Suprapubic skin (tissue), 4 donors: ENCODE measurements at regions not wholly inside any gene's neighbourhood (a gene's known extent, or its start where the extent isn't known, plus 50 kb on each side); places are given as distances from the start of the nearest gene placed in this dataset.
"Not testable (repeated sequence)": the region's sequence is repeated elsewhere in the genome, so short reads cannot be mapped to it uniquely, and the experiment has no call there.

Experiments
- DNase-seq, 2 donors: peaks; one replicate each; pipeline ENCODE4 v3.0.0-alpha.2; 2019; ENCODE audit warnings: low spot score in 2 of 2
- H3K27ac ChIP-seq: fragments of 200-600 bp; sonication (generic); one replicate; pipeline ENCODE4 v1.5.1; 2019
- H3K27me3 ChIP-seq: fragments of 200-600 bp; sonication (generic); one replicate; pipeline ENCODE4 v1.5.1; 2019
- H3K36me3 ChIP-seq: fragments of 200-600 bp; sonication (generic); one replicate; pipeline ENCODE4 v1.5.1; 2019
- H3K4me1 ChIP-seq: fragments of 200-600 bp; sonication (generic); one replicate; pipeline ENCODE4 v1.5.1; 2019
- H3K4me3 ChIP-seq: fragments of 200-600 bp; sonication (generic); one replicate; pipeline ENCODE4 v1.5.1; 2019; ENCODE audit warnings: mild to moderate bottlenecking
- H3K9me3 ChIP-seq: fragments of 200-600 bp; sonication (generic); one replicate; pipeline ENCODE4 v1.5.1; 2019
- CTCF ChIP-seq, 2 donors: fragments of 200-600 bp in 1 of 2; fragments of 450-650 bp in 1 of 2; sonication (generic) in 1 of 2; IDR thresholded peaks; one replicate each; pipeline ENCODE4 v1.5.1; 2016 to 2019; ENCODE audit warnings: antibody characterized with exemption in 2 of 2, mild to moderate bottlenecking in 1 of 2, moderate library complexity in 1 of 2
- EP300 ChIP-seq: sonication (generic); formaldehyde crosslinking; IDR thresholded peaks from one replicate; pipeline ENCODE4 v1.6.1; 2017; ENCODE audit warnings: antibody characterized with exemption
- POLR2A ChIP-seq, 2 donors: fragments of 450-650 bp; IDR thresholded peaks; one replicate each; pipeline ENCODE4 v1.6.1; 2017; ENCODE audit warnings: antibody characterized with exemption in 2 of 2, mild to moderate bottlenecking in 2 of 2, moderate library complexity in 2 of 2
- POLR2AphosphoS5 ChIP-seq, 3 donors: sonication (generic); formaldehyde crosslinking; IDR thresholded peaks; one replicate each; pipeline ENCODE4 v1.6.1; 2017; ENCODE audit warnings: antibody characterized with exemption in 3 of 3
- WGBS: methylation state at CpG from one replicate; pipeline ENCODE4 v1.1.5; 2018; 5-methylcytosine and 5-hydroxymethylcytosine counted together

DNA sequence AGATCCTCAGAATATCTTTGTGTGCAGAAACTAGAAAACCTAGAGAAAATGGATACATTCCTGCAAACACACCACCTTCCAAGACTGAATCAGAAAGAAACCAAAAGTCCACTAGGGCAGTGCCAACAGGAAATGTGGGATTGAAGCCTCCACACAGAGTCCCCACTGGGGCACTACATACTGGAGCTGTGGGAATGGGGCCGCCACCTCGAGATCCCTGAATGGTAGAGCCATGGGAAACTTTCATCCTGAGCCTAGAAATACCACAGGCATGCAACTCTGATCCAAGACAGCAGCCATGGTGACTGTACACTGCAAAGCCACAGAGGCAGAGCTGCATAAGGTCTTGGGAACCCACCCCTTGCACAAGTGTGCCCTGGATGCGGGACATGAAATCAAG, 4465.5 kb upstream of the OR11H1 start:
- not testable (repeated sequence) for H3K27ac ChIP-seq, H3K4me3 ChIP-seq, H3K36me3 ChIP-seq, H3K4me1 ChIP-seq, H3K27me3 ChIP-seq
- peaks cover 37% of the 10 kb centered on the region for H3K9me3 ChIP-seq
- peak in 1 of 2 donors; percentile 81 for DNase-seq
- WGBS = 68% methylated on average over 3 of the region's 3 CpGs

DNA sequence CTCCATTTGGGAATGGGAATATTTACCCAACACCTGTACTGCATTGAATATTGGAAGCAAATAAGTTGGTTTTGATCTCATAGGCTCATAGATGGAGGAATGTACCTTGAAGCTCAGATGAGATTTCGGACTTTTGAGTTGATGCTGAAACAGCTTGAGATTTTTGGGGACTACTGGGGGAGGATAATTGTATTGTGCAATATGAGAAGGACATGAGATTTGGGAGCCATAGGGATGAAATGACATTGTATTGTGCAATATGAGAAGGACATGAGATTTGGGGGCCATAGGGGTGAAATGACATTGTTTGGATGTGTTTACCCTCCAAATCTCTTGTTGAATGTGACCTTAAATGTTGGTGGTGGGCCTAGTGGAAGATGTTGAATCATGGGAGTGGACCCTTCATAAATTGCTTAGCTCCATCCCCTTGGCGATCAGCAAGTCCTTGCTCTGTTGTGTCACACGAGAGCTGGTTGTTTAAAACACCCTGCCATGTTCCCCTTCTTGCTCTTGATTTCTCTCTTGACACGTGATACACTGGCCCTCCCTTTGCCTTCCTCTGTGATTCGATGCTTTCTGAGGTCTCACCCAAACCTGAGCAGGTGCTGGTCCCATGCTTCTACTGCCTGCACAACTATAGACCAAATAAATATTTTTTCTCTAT, 4464.8 kb upstream of the OR11H1 start:
- H3K36me3 ChIP-seq, H3K4me3 ChIP-seq, H3K27ac ChIP-seq, DNase-seq, H3K27me3 ChIP-seq, H3K4me1 ChIP-seq: not testable (repeated sequence)
- 45% methylated on average over 5 of the region's 5 CpGs for WGBS
- peaks cover 43% of the 10 kb centered on the region for H3K9me3 ChIP-seq

- not testable (repeated sequence) for H3K4me1 ChIP-seq, H3K36me3 ChIP-seq, DNase-seq, H3K27ac ChIP-seq, H3K4me3 ChIP-seq, H3K27me3 ChIP-seq
- WGBS = 72% methylated on average over 6 of the region's 6 CpGs
- H3K9me3 ChIP-seq = peaks cover 44% of the 10 kb centered on the region
Measured at GRCh38 chr22:11065210-11065609, 4462.8 kb upstream of the OR11H1 start.

DNA sequence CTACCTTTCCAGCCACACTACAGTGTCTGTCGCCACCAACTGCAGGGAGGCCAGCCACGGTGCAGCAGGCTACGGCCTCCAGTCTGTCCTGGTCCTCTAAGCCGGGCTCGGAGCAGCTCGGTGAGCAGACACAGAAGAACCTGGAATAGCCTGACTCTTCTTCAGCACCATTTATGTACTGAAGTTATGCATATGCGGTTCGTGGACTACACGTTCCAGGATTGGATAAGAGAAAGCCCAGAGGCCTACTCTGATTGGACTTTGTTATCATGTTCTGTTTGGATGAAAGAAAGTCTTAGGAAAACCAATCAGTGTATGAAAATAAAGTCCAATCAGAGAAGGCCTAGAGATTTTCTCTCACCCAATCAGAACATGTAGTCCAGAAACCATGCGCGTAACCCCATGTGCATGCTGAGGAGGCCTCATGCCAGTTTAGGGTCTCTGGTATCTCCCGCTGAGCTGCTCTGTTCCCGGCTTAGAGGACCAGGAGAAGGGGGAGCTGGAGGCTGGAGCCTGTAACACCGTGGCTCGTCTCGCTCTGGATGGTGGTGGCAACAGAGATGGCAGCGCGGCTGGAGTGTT, 4462.0 kb upstream of the OR11H1 start:
- WGBS = 76% methylated on average over 18 of the region's 18 CpGs
- not testable (repeated sequence) for H3K36me3 ChIP-seq, H3K27ac ChIP-seq, H3K4me1 ChIP-seq, DNase-seq, H3K4me3 ChIP-seq, H3K27me3 ChIP-seq
- H3K9me3 ChIP-seq = peaks cover 39% of the 10 kb centered on the region

DNA sequence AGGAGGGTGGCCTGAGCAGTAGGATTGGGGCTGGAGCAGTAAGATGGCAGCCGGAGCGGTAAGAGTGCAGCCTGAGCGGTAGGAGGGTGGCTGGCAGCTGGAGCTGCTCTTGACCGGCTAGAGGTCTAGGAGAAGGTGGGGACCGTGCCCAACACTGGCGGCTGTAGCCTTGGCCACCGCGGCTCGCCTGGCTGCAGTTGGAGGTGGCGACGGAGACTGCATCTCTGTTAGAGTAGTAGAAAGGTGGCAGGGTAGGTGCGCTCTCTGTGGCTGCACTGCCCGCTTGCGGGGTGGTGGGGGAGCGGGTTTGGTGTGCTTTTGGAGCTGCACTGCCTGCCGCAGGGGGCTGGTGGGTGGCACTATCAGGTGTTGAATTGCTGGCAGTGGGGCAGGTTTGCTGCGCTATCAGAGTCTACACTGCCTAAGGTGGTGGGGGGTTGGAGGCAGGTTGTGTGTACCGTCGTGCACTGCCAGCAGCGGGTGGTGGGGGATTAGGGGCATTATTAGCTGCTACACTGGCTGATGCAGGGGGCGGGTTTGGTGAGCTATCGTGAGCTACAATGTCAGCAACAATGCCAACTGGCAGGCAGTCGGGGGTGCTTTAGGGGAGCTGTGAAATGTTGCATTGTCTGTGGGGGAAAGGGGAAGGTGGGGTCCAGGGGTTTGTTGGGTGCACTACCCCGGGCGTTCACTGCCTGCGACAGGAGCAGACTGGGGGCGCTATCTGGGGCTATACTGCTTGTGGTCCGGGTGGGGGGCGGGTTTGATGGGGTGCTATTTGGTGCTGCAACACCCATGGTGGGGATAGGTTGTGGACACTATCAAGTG, 4461.3 kb upstream of the OR11H1 start:
- no peaks in the 10 kb centered on the region for H3K36me3 ChIP-seq
- no peaks in the 10 kb centered on the region for H3K4me1 ChIP-seq
- 77% methylated on average over 29 of the region's 29 CpGs for WGBS
- peaks cover 37% of the 10 kb centered on the region for H3K9me3 ChIP-seq
- no peaks in the 10 kb centered on the region for H3K27me3 ChIP-seq
- no peak for TF ChIP-seq POLR2A (IDR thresholded peaks at IDR 0.05)
- no peak for TF ChIP-seq EP300
- no peak for TF ChIP-seq CTCF (IDR thresholded peaks at IDR 0.05)
- TF ChIP-seq POLR2AphosphoS5 (IDR thresholded peaks at IDR 0.05) = no peak
- peak in 1 of 2 donors; percentile 89 for DNase-seq
- no peak overlapping the region for H3K4me3 ChIP-seq
- no peak overlapping the region for H3K27ac ChIP-seq

DNA sequence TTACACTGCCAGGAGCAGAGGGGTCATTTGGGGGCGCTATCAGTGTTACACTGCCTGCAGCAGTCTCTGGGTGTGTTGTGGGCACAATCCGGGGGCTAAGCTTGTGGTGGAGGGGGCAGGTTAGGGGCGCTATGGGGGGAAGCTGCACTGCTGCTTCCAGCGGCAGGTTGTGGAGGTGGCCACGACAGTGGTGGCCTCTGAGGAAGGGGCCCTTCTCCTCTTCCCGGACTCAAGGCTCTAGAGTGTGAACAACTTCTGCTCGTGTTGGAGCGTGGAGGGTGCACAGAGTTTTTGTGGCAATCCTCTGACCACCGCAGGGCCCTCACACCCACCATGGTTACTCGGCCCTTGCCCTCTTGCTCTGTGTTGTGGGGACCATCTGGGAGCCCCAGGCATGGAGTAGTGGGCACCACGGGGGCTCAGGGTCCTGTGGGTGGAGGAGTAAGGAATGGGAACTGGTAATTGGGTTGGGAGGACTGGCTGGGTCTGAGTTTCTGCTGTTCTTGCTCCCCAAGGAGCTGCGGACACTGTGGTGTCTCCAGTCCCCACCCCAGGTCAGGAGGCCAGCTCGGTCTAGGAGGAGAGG, 4460.6 kb upstream of the OR11H1 start:
- peak in 1 of 2 donors; percentile 81 for DNase-seq
- 68% methylated on average over 13 of the region's 13 CpGs for WGBS
- not testable (repeated sequence) for H3K27ac ChIP-seq, H3K36me3 ChIP-seq, H3K27me3 ChIP-seq, H3K4me3 ChIP-seq, H3K4me1 ChIP-seq
- peaks cover 36% of the 10 kb centered on the region for H3K9me3 ChIP-seq

GRCh38 chr22:11067937-11068336, 4460.1 kb upstream of the OR11H1 start:
- 67% methylated on average over 7 of the region's 7 CpGs for WGBS
- DNase-seq = peak in 1 of 2 donors; percentile 85
- not testable (repeated sequence) for H3K36me3 ChIP-seq, H3K4me3 ChIP-seq, H3K27ac ChIP-seq, H3K27me3 ChIP-seq, H3K4me1 ChIP-seq
- peaks cover 33% of the 10 kb centered on the region for H3K9me3 ChIP-seq

DNA sequence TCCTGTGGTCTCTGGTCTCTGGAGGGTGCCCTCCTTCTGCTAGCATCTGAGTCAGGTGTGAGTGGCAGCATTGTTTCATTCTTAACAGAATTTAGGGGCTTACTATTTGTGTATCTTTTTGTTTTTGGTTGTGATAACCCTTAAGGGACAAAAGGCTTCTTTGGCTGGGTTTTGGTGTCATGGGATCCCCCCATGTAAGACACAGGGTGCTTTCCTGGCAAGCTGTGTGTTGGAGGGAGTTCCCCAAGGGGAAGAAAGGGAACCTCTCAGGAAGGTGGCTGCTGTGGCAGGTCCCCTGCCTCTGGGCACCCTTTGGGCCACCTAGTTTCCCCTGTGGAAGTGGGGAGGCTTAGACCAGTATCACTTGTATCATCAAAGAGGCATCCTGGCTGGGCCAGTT, 4459.6 kb upstream of the OR11H1 start:
- H3K27ac ChIP-seq, H3K36me3 ChIP-seq, H3K4me1 ChIP-seq, H3K4me3 ChIP-seq, DNase-seq, H3K27me3 ChIP-seq: not testable (repeated sequence)
- H3K9me3 ChIP-seq = peaks cover 33% of the 10 kb centered on the region
